OCI-LY3 (cell line): ENCODE measurements at regions not wholly inside any gene's neighbourhood (a gene's known extent, or its start where the extent isn't known, plus 50 kb on each side); places are given as distances from the start of the nearest gene placed in this dataset.

ENCODE experiments used
- H2AFZ ChIP-seq: fragments of 200-600, 300-600 bp; shearing (Covaris generic); 2 replicates; pipeline ENCODE4 v1.6.0; 2014; ENCODE audit warnings: antibody characterized with exemption, low read depth, low read length
- H3K27ac ChIP-seq: fragments of 200-600, 300-600 bp; sonication (generic); 2 replicates; pipeline ENCODE4 v1.5.1; 2014; ENCODE audit warnings: mild to moderate bottlenecking, low read length, moderate library complexity, mixed read lengths
- H3K27me3 ChIP-seq: fragments of 200-600, 300-600 bp; sonication (generic); 2 replicates; pipeline ENCODE4 v1.6.1; 2014; ENCODE audit warnings: low read depth, low read length, mixed read lengths
- H3K36me3 ChIP-seq: fragments of 200-600, 300-600 bp; sonication (generic); replicated peaks from 2 replicates; pipeline ENCODE3; 2014; ENCODE audit warnings: low read depth, low read length, mixed read lengths
- H3K4me1 ChIP-seq: fragments of 300-600, 200-600 bp; sonication (generic); 2 replicates; pipeline ENCODE4 v1.6.1; 2014; ENCODE audit warnings: low read length, mixed read lengths
- H3K4me2 ChIP-seq: fragments of 200-600, 300-600 bp; sonication (generic); 2 replicates; pipeline ENCODE4 v1.6.1; 2014; ENCODE audit warnings: low read length, mixed read lengths
- H3K4me3 ChIP-seq: fragments of 300-600, 200-600 bp; sonication (generic); 2 replicates; pipeline ENCODE4 v1.5.1; 2014; ENCODE audit warnings: antibody characterized with exemption, mild to moderate bottlenecking, low read length, moderate library complexity
- H3K79me2 ChIP-seq: fragments of 300-600, 200-600 bp; shearing (Covaris generic); 2 replicates; pipeline ENCODE4 v1.6.1; 2014; ENCODE audit warnings: mild to moderate bottlenecking, low read length, mixed read lengths
- H3K9ac ChIP-seq: fragments of 300-600, 200-600 bp; shearing (Covaris generic); 2 replicates; pipeline ENCODE4 v1.6.0; 2014; ENCODE audit warnings: mild to moderate bottlenecking, low read length, moderate library complexity
- H3K9me3 ChIP-seq: fragments of 200-600, 300-600 bp; shearing (Covaris generic); 2 replicates; pipeline ENCODE4 v1.6.1; 2014; ENCODE audit warnings: low read length, mixed read lengths; ENCODE audit not compliant: insufficient read depth
- H4K20me1 ChIP-seq: fragments of 200-600, 300-600 bp; sonication (generic); 2 replicates; pipeline ENCODE4 v1.6.1; 2016; ENCODE audit warnings: low read length, mixed read lengths; ENCODE audit not compliant: insufficient read depth
- EZH2phosphoT487 ChIP-seq: fragments of 200-600 bp; shearing (Covaris generic); IDR thresholded peaks from 2 replicates; pipeline ENCODE4 v1.6.1; 2018; ENCODE audit warnings: antibody characterized with exemption, mixed run types, low read depth
- TF ChIP-seq, protein P1 (sequence below): fragments of 200-600, 300-600 bp; sonication (generic); IDR thresholded peaks from 2 replicates; pipeline ENCODE4 v1.5.1; 2014; ENCODE audit warnings: antibody characterized with exemption, low read length, low read depth

DNA sequence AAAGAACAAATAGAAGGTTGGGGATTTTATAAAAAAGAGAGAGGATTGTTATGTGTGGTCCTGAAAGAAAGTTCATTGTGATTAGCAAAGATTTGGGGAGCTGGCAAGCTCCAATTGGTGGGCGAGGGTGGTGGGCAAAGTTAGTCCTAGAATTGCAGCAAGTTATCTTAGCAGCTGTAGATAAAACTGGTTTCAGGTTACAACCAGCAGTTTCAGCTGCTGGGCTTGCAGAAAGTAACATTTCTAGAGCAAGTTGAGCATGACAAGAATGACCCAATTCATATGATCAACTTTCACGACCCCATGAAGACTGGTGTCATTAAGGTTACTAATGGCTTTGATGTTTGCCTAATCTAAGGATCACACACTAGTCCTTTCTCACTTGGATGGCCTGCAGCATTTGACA is 177.9 kb upstream of the NUDT4 start:
- Histone ChIP-seq H3K4me2 (no peak overlapping the region), H3K4me1 (peaks cover 19% of the 10 kb centered on the region), H2AFZ (no peak overlapping the region)

DNA sequence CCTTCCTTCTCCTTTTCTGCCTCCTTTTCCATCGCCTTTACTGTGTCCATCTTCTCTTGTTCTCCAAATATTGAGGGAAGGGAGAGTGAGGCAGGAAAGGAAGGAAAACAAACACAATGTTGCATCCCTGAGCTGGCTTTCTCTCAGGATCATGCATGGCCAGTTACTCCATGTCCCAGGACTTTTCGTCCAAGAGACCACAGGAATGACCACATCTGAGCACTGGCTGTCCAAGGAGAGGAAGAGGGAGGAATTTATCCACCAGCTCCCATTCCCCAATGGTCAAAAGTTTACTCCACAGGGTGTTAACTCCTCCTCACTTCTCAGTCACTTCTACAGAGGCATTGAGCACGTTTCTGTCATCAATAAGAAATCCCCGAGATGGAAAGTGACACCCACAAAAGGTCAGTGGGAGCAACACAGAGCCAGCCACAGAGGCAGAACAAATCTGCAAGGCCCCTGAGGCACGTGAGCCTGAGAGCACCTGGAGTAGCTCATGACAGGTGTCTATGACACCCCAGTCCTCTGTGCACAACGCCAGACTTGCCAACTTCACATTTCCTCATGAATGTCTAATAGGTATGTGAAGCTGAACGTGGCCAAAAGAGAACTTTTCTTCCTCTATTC is 177.3 kb upstream of the NUDT4 start:
- no peak for TF ChIP-seq EZH2phosphoT487
- TF ChIP-seq, protein P1, sequence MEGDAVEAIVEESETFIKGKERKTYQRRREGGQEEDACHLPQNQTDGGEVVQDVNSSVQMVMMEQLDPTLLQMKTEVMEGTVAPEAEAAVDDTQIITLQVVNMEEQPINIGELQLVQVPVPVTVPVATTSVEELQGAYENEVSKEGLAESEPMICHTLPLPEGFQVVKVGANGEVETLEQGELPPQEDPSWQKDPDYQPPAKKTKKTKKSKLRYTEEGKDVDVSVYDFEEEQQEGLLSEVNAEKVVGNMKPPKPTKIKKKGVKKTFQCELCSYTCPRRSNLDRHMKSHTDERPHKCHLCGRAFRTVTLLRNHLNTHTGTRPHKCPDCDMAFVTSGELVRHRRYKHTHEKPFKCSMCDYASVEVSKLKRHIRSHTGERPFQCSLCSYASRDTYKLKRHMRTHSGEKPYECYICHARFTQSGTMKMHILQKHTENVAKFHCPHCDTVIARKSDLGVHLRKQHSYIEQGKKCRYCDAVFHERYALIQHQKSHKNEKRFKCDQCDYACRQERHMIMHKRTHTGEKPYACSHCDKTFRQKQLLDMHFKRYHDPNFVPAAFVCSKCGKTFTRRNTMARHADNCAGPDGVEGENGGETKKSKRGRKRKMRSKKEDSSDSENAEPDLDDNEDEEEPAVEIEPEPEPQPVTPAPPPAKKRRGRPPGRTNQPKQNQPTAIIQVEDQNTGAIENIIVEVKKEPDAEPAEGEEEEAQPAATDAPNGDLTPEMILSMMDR, result no peak
- Histone ChIP-seq H2AFZ (no peak overlapping the region), H3K9ac (no peak overlapping the region), H3K4me3 (no peak overlapping the region), H3K4me1 (peaks cover 19% of the 10 kb centered on the region), H3K79me2 (no peaks in the 10 kb centered on the region), H3K4me2 (no peak overlapping the region), H3K27ac (no peak overlapping the region), H3K9me3 (no peaks in the 10 kb centered on the region), H4K20me1 (no peaks in the 10 kb centered on the region), H3K27me3 (peaks cover 25% of the 10 kb centered on the region), H3K36me3 (no peaks in the 10 kb centered on the region)

More for the DNA sequence above, 177.9 kb upstream of the NUDT4 start:
- Histone ChIP-seq H3K36me3 (no peaks in the 10 kb centered on the region), H3K79me2 (no peaks in the 10 kb centered on the region), H3K27ac (no peak overlapping the region), H3K4me3 (no peak overlapping the region), H3K9ac (no peak overlapping the region), H4K20me1 (no peaks in the 10 kb centered on the region), H3K9me3 (no peaks in the 10 kb centered on the region), H3K27me3 (peaks cover 25% of the 10 kb centered on the region)
- TF ChIP-seq, protein P1, result no peak
- no peak for TF ChIP-seq EZH2phosphoT487

DNA sequence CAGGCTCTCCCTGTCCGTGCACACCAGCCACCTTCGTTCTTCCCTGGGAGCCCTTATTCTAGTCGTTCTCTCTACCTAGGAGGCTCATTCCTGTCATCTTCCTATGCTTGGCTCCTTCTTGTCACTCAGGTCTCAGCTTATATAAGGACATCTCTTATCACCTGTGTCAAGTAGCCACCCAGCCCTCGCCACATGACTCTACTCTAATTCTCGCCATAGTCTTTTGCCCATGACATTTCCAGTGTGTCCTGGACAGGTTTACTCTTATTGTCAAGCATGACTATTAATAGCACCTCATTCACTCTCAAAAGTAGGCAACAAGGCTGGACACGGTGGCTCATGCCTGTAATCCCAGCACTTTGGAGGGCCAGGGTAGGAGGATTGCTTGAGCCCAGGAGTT is 175.7 kb upstream of the NUDT4 start:
- H3K9ac ChIP-seq, result no peak overlapping the region
- no peaks in the 10 kb centered on the region for H3K36me3 ChIP-seq
- H3K4me3 ChIP-seq, result no peak overlapping the region
- H3K79me2 ChIP-seq, result no peaks in the 10 kb centered on the region
- peaks cover 19% of the 10 kb centered on the region for H3K4me1 ChIP-seq
- H3K4me2 ChIP-seq, result no peak overlapping the region
- no peaks in the 10 kb centered on the region for H3K9me3 ChIP-seq
- TF ChIP-seq, protein P1, result no peak
- no peak for TF ChIP-seq EZH2phosphoT487
- H4K20me1 ChIP-seq, result no peaks in the 10 kb centered on the region
- H3K27me3 ChIP-seq, result peaks cover 22% of the 10 kb centered on the region
- no peak overlapping the region for H3K27ac ChIP-seq
- no peak overlapping the region for H2AFZ ChIP-seq

DNA sequence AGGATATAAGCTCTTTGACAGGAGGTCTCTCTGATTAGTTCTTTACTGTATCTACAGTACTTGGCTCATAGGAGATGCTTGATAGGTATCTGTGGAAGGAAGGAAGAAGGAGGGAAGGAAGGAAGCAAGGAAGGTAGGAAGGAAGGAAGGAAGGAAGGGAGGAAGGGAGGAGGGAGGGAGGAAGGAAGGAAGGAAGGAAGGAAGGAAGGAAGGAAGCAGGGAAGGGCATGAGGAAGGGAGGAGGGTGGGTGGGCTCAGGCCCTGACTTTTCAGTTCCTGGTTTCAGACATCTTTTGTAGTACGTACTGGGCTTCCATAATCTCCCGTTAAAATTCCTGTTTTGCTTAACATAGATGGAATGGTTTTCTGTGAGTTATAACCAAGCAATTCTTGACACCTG is 175.0 kb upstream of the NUDT4 start:
- Histone ChIP-seq H3K9me3 (no peaks in the 10 kb centered on the region), H3K9ac (no peak overlapping the region), H3K27me3 (peaks cover 21% of the 10 kb centered on the region), H4K20me1 (no peaks in the 10 kb centered on the region), H3K27ac (no peak overlapping the region), H3K79me2 (no peaks in the 10 kb centered on the region), H3K4me2 (no peak overlapping the region), H3K4me3 (no peak overlapping the region), H3K4me1 (peaks cover 19% of the 10 kb centered on the region), H3K36me3 (no peaks in the 10 kb centered on the region), H2AFZ (no peak overlapping the region)
- TF ChIP-seq, protein P1, result no peak
- TF ChIP-seq EZH2phosphoT487, result no peak
